OCI-LY7 (cell line): ENCODE measurements at regions not wholly inside any gene's neighbourhood (a gene's known extent, or its start where the extent isn't known, plus 50 kb on each side); places are given as distances from the start of the nearest gene placed in this dataset.

Experiments
- BruUV-seq: library from RNA; stranded (reverse); fragments of 400-500 nt; replicated peaks from 2 replicates; lab custom pipeline; 2021; lab: Mats Ljungman, UMichigan
- CTCF ChIA-PET: fragments of 300-600 bp; sonication (Branson Sonifier 250); formaldehyde crosslinking; loops from one replicate; lab custom pipeline; 2022; ENCODE audit warnings: antibody characterized with exemption; ENCODE audit not compliant: unreplicated experiment; lab: Charles Lee
- POLR2A ChIA-PET: fragments of 300-600 bp; sonication (Branson Sonifier 250); formaldehyde crosslinking; loops from one replicate; lab custom pipeline; 2022; ENCODE audit warnings: antibody characterized with exemption; lab: Charles Lee
- DNase-seq: peaks from one replicate; pipeline ENCODE4 v3.0.0-alpha.2; 2015; ENCODE audit warnings: low spot score
- H2AFZ ChIP-seq: fragments of 200-600 bp; sonication (generic), shearing (Covaris generic); 2 replicates; pipeline ENCODE4 v1.6.1; 2014; ENCODE audit warnings: mild to moderate bottlenecking, antibody characterized with exemption, low read length, moderate library complexity
- H3K27ac ChIP-seq: fragments of 200-600 bp; sonication (generic); 2 replicates; pipeline ENCODE4 v1.5.1; 2014; ENCODE audit warnings: mixed run types, low read depth, mild to moderate bottlenecking, moderate library complexity, low read length, inconsistent platforms; ENCODE audit not compliant: poor library complexity, severe bottlenecking
- H3K36me3 ChIP-seq: fragments of 200-600 bp; sonication (generic); 2 replicates; pipeline ENCODE4 v1.6.1; 2014; ENCODE audit warnings: mild to moderate bottlenecking, antibody characterized with exemption, low read length, moderate library complexity, mixed read lengths; ENCODE audit not compliant: insufficient read depth
- H3K4me1 ChIP-seq: fragments of 200-600 bp; sonication (generic); 2 replicates; pipeline ENCODE4 v1.5.1; 2014; ENCODE audit warnings: mild to moderate bottlenecking, low read length; ENCODE audit not compliant: insufficient read depth, poor library complexity, severe bottlenecking
- H3K4me2 ChIP-seq: fragments of 200-600 bp; sonication (generic); 2 replicates; pipeline ENCODE4 v1.6.1; 2014; ENCODE audit warnings: mild to moderate bottlenecking, low read length
- H3K4me3 ChIP-seq: fragments of 200-600 bp; sonication (generic); 2 replicates; pipeline ENCODE4 v1.5.1; 2014; ENCODE audit warnings: mild to moderate bottlenecking, low read depth, low read length; ENCODE audit not compliant: poor library complexity, severe bottlenecking
- H3K79me2 ChIP-seq: fragments of 200-600 bp; sonication (generic); 2 replicates; pipeline ENCODE4 v1.6.1; 2016; ENCODE audit warnings: low read depth, mild to moderate bottlenecking, low read length, moderate library complexity, mixed read lengths; ENCODE audit not compliant: insufficient read depth
- H3K9me2 ChIP-seq: fragments of 200-600 bp; sonication (generic); 2 replicates; pipeline ENCODE4 v1.6.1; 2016; ENCODE audit warnings: mild to moderate bottlenecking, low read length, mixed read lengths; ENCODE audit not compliant: insufficient read depth
- H3K9me3 ChIP-seq: fragments of 200-600 bp; sonication (generic); 2 replicates; pipeline ENCODE4 v1.6.1; 2014; ENCODE audit warnings: mild to moderate bottlenecking, mixed run types, low read length, mixed read lengths
- H4K20me1 ChIP-seq: fragments of 200-600 bp; sonication (generic); 2 replicates; pipeline ENCODE4 v1.6.1; 2014; ENCODE audit warnings: mild to moderate bottlenecking, antibody characterized with exemption, low read length, moderate library complexity, mixed read lengths; ENCODE audit not compliant: insufficient read depth
- EZH2phosphoT487 ChIP-seq: fragments of 200-600 bp; sonication (generic); IDR thresholded peaks from 2 replicates; pipeline ENCODE4 v1.6.1; 2018; ENCODE audit warnings: low read depth, borderline replicate concordance, mild to moderate bottlenecking, mixed run types, antibody characterized with exemption, low read length, moderate library complexity, mixed read lengths
- intact Hi-C: fragments of 100-400 bp; cut with micrococcal nuclease; formaldehyde crosslinking; loops from one replicate; pipeline ENCODE4 v1.10.0; 2022; ENCODE audit not compliant: unreplicated experiment
- TF ChIP-seq, protein P1 (sequence below): fragments of 200-600 bp; sonication (generic); conservative IDR thresholded peaks from 2 replicates; pipeline ENCODE4 v1.5.1; 2014; ENCODE audit warnings: mild to moderate bottlenecking, antibody characterized with exemption, low read length, moderate library complexity, mixed read lengths

GRCh38 chr7:98040626-98041360, 50.8 kb upstream of the OCM2 start:
- BruUV-seq, result no TSS peak
- H3K27ac ChIP-seq, result no peak overlapping the region
- no peaks in the 10 kb centered on the region for H3K9me2 ChIP-seq
- H3K4me2 ChIP-seq, result no peak overlapping the region
- ChIA-PET POLR2A (no interaction called here), CTCF (no interaction called here)
- TF ChIP-seq EZH2phosphoT487, result no peak
- TF ChIP-seq, protein P1, sequence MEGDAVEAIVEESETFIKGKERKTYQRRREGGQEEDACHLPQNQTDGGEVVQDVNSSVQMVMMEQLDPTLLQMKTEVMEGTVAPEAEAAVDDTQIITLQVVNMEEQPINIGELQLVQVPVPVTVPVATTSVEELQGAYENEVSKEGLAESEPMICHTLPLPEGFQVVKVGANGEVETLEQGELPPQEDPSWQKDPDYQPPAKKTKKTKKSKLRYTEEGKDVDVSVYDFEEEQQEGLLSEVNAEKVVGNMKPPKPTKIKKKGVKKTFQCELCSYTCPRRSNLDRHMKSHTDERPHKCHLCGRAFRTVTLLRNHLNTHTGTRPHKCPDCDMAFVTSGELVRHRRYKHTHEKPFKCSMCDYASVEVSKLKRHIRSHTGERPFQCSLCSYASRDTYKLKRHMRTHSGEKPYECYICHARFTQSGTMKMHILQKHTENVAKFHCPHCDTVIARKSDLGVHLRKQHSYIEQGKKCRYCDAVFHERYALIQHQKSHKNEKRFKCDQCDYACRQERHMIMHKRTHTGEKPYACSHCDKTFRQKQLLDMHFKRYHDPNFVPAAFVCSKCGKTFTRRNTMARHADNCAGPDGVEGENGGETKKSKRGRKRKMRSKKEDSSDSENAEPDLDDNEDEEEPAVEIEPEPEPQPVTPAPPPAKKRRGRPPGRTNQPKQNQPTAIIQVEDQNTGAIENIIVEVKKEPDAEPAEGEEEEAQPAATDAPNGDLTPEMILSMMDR, result no peak
- no peaks in the 10 kb centered on the region for H3K36me3 ChIP-seq
- no peak overlapping the region for H3K4me3 ChIP-seq
- intact Hi-C loops, result no loop called here
- H3K4me1 ChIP-seq, result no peaks in the 10 kb centered on the region
- no peak overlapping the region for H2AFZ ChIP-seq
- H4K20me1 ChIP-seq, result no peaks in the 10 kb centered on the region
- no peak for DNase-seq
- no peaks in the 10 kb centered on the region for H3K79me2 ChIP-seq
- H3K9me3 ChIP-seq, result no peaks in the 10 kb centered on the region

GRCh38 chr7:98046816-98047215, 56.8 kb upstream of the OCM2 start:
- no peaks in the 10 kb centered on the region for H4K20me1 ChIP-seq
- H3K36me3 ChIP-seq, result no peaks in the 10 kb centered on the region
- peaks cover 8% of the 10 kb centered on the region for H3K4me1 ChIP-seq
- no peaks in the 10 kb centered on the region for H3K9me2 ChIP-seq
- no TSS peak for BruUV-seq
- TF ChIP-seq, protein P1, result no peak
- no peak for TF ChIP-seq EZH2phosphoT487
- no peak overlapping the region for H3K27ac ChIP-seq
- POLR2A ChIA-PET, result no interaction called here
- no peak overlapping the region for H2AFZ ChIP-seq
- H3K79me2 ChIP-seq, result no peaks in the 10 kb centered on the region
- H3K4me2 ChIP-seq, result no peak overlapping the region
- CTCF ChIA-PET, result interaction anchor here (0.6 kb wide), 1 partner anchor 22 kb away, joined by 3 read pairs; no protein-coding TSS in a partner anchor
- intact Hi-C loops, result no loop called here
- no peaks in the 10 kb centered on the region for H3K9me3 ChIP-seq
- no peak for DNase-seq
- no peak overlapping the region for H3K4me3 ChIP-seq

GRCh38 chr7:98049034-98049433, 57.6 kb upstream of the LMTK2 start:
- Histone ChIP-seq H3K79me2 (no peaks in the 10 kb centered on the region), H4K20me1 (no peaks in the 10 kb centered on the region), H3K9me2 (no peaks in the 10 kb centered on the region), H3K4me3 (no peak overlapping the region), H3K4me1 (peaks cover 8% of the 10 kb centered on the region), H3K27ac (no peak overlapping the region), H3K36me3 (no peaks in the 10 kb centered on the region), H3K4me2 (no peak overlapping the region), H3K9me3 (no peaks in the 10 kb centered on the region), H2AFZ (no peak overlapping the region)
- ChIA-PET POLR2A (no interaction called here), CTCF (no interaction called here)
- no TSS peak for BruUV-seq
- DNase-seq, result no peak
- TF ChIP-seq, protein P1, result no peak
- no peak for TF ChIP-seq EZH2phosphoT487
- intact Hi-C loops, result no loop called here
